ENCODE measurements at regions not wholly inside any gene's neighbourhood (a gene's known extent, or its start where the extent isn't known, plus 50 kb on each side); places are given as distances from the start of the nearest gene placed in this dataset.

- Histone ChIP-seq H3K36me3 (ENCODE audit: control insufficient read depth in 2 of 2, insufficient read depth in 1 of 2, low read length in 2 of 2) (no peaks in the 10 kb centered on the region), H3K4me3 (ENCODE audit: low read depth, low read length) (no peak overlapping the region), H3K9me3 (ENCODE audit: control insufficient read depth, insufficient read depth, low read depth, low read length) (no peaks in the 10 kb centered on the region), H3K4me1 (ENCODE audit: control insufficient read depth, insufficient read depth, low read length) (no peaks in the 10 kb centered on the region), H3K27ac (ENCODE audit: extremely low read depth, low read depth, low read length) (no peak overlapping the region)
- ChIA-PET CTCF (no interaction called here), POLR2A (no interaction called here)
- TF ChIP-seq KLF10 (tag by site-specific recombination; IDR thresholded peaks at IDR 0.05) (no peak), ZNF266 (tag by site-specific recombination; IDR thresholded peaks at IDR 0.05; ENCODE audit: low read depth) (no peak), ZBTB21 (tag by site-specific recombination; IDR thresholded peaks at IDR 0.05) (no peak), HOXD13 (CRISPR knock-in tag; IDR thresholded peaks at IDR 0.05; ENCODE audit: borderline replicate concordance) (no peak), ZNF280C (tag by site-specific recombination; IDR thresholded peaks at IDR 0.05) (no peak), ZNF155 (tag by site-specific recombination; IDR thresholded peaks at IDR 0.05) (no peak), HIC1 (tag by site-specific recombination; IDR thresholded peaks at IDR 0.05) (peak; percentile 31; the same call in 1 of the 2 replicates), ZNF302 (tag by site-specific recombination; IDR thresholded peaks at IDR 0.05; ENCODE audit: low read depth) (no peak)
Observed at GRCh38 chr18:28766027-28766426, 589.1 kb upstream of the CDH2 start.

- H3K36me3 ChIP-seq (ENCODE audit: control insufficient read depth in 2 of 2, insufficient read depth in 1 of 2, low read length in 2 of 2), result no peaks in the 10 kb centered on the region
- no peaks in the 10 kb centered on the region for H3K9me3 ChIP-seq (ENCODE audit: control insufficient read depth, insufficient read depth, low read depth, low read length)
- no peaks in the 10 kb centered on the region for H3K4me1 ChIP-seq (ENCODE audit: control insufficient read depth, insufficient read depth, low read length)
- H3K4me3 ChIP-seq (ENCODE audit: low read depth, low read length), result no peak overlapping the region
- POLR2A ChIA-PET, result no interaction called here
- CTCF ChIA-PET, result no interaction called here
- H3K27ac ChIP-seq (ENCODE audit: extremely low read depth, low read depth, low read length), result no peak overlapping the region
- no peak for TF ChIP-seq ZBTB1 (tag by site-specific recombination; IDR thresholded peaks at IDR 0.05)
- TF ChIP-seq ZFP41 (tag by site-specific recombination; IDR thresholded peaks at IDR 0.05; ENCODE audit: borderline replicate concordance), result no peak
- no peak for TF ChIP-seq ZEB2 (tag by site-specific recombination; IDR thresholded peaks at IDR 0.05)
- no peak for TF ChIP-seq ZSCAN16 (tag by site-specific recombination; IDR thresholded peaks at IDR 0.05)
- TF ChIP-seq ZNF549 (tag by site-specific recombination; IDR thresholded peaks at IDR 0.05), result no peak
- TF ChIP-seq PRDM4 (tag by site-specific recombination; IDR thresholded peaks at IDR 0.05), result no peak
- no peak for TF ChIP-seq ZNF292 (tag by site-specific recombination; IDR thresholded peaks at IDR 0.05; ENCODE audit: borderline replicate concordance, low read depth)
- TF ChIP-seq BCL11B (tag by site-specific recombination; IDR thresholded peaks at IDR 0.05; ENCODE audit: low read depth), result no peak
- no peak for TF ChIP-seq ZNF777 (tag by site-specific recombination; IDR thresholded peaks at IDR 0.05; ENCODE audit: borderline replicate concordance)
- no peak for TF ChIP-seq ZNF423 (tag by site-specific recombination; IDR thresholded peaks at IDR 0.05)
- no peak for TF ChIP-seq PRDM2 (tag by site-specific recombination; IDR thresholded peaks at IDR 0.05; ENCODE audit: borderline replicate concordance)
- TF ChIP-seq ZNF501 (tag by site-specific recombination; IDR thresholded peaks at IDR 0.05), result no peak
- no peak for TF ChIP-seq ZNF146 (tag by site-specific recombination; IDR thresholded peaks at IDR 0.05)
- TF ChIP-seq ZNF174 (tag by site-specific recombination; IDR thresholded peaks at IDR 0.05), result no peak
- no peak for TF ChIP-seq ZIC2 (tag by site-specific recombination; IDR thresholded peaks at IDR 0.05)
Observed at GRCh38 chr18:28760299-28760698, 583.4 kb upstream of the CDH2 start.
